Hematopoietic multipotent progenitor cell treated with erythropoietin and hydrocortisone succinate and interleukin-3 and kit ligand, for 15 days (in vitro differentiated cells): ENCODE measurements at regions not wholly inside any gene's neighbourhood (a gene's known extent, or its start where the extent isn't known, plus 50 kb on each side); places are given as distances from the start of the nearest gene placed in this dataset.

ENCODE experiments used
- DNase-seq: peaks from one replicate; pipeline ENCODE4 v3.0.0-alpha.2; 2015; ENCODE audit warnings: low spot score

DNA sequence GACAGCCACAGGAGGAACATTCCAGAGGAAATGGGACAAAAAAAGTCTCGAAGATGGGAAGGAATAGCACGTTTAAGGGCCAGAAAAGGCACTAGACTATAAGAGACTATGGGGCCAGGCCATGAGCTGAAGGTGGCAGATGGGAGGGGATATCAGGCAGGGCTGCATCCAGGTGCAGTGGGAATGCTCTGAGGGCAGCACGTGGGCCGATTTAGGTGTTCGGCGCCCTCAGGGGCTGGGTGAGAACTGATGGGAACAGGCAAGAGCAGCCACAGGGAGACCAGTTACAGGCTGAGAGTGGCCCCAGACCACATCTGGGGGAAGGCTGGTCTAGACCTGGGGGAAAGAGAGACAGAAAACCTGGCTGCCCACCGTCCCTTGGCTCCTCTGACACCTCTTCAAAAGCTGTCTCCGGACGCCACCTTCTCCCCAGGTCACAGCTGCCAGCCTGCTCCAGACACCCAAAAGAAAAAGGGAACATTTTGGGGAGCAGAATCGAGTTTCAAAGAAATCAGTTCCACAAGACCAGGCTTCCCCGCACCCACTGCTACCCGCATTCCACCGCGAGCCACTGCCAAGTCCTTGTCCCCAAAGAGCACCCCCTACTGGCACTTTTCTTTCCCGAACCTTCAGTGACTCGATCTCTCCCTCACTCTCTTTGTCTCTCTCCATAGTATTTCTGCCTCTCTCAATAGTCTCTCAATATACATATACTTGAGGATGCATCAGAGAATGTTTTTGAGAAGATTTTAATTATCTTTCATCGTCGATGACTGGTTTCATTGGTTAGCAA lies 190.1 kb upstream of the AGAP1 start:
- DNase-seq = no peak

DNA sequence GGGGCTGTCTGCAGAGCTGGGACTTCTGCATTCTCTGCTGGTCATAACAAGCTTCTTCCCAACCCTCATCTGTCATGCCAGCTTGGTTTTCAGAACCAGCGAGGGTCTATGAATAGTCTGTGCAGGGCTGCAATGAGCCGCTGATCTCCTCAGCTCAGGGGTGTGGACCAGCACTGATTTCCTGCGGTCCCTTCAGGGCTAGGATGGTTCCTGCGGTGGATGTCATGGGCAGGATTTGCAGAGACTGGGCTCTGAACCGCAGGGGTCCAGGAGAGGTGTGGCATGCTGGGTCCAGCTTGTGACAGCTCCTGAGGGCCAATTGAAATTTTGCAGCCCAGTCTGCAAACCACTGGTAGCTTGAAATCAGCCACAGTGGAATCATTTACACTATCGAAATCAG lies 188.2 kb upstream of the AGAP1 start:
- DNase-seq = no peak

GRCh38 chr2:235311044-235311443 lies 182.8 kb upstream of the AGAP1 start:
- no peak for DNase-seq

GRCh38 chr2:235312571-235312970 lies 181.3 kb upstream of the AGAP1 start:
- DNase-seq = no peak

- DNase-seq = no peak
Observed at GRCh38 chr2:235314371-235314930, 179.4 kb upstream of the AGAP1 start.

DNA sequence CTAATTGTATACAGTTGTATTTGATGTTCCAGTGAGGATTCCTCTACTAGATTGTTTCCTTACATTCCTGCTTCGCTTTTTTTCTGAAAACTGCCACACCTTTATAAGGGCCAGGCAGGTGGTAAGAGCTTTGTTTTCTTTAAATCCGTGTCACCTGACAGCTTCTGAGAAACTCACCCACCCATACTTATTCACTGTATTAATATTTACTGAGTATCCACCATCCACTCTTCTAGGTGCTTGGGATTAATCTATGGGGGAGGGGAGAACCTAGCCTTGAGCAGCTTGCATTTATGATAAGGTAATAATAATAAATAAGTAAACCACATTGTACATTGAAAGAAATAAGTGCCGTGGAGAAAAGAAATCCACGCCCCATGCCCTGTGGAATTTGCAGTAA lies 174.7 kb upstream of the AGAP1 start:
- no peak for DNase-seq

DNA sequence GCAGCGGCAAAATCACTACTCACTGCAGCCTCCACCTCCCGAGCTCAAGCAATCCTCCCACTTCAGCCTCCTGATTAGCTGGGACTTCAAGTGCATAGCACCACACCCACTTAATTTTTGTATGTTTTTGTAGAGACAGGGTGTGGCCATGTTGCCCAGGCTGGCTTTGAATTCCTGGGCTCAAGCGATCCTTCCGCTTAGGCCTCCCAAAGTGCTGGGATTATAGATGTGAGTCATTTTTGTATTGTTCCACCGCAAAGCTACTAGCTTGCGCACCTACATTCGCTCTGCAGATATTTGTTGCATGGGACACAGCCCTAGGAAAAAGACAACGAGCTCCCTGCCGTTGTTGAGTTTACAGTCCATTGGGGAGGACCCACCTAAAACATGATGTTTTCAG lies 173.5 kb upstream of the AGAP1 start:
- no peak for DNase-seq

DNA sequence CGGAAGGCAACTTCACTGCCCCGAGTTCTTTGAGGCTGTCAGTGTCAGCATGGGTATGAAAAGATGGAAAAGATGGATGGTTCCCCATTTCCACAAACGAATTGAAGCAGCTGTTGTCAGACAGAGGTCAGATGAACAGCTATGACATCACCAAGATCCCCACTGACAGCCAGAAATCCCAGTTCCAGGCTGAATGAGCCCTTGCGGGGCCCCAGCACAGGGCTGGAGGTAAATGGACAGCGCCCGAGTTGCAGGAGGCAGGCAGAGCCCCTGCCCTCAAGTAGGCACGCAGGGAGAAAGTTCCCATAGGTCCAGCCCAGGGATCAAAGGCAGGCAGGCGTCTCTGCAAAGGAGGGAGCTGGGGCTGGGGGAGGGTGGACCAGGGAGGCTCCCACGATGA lies 169.5 kb upstream of the AGAP1 start:
- no peak for DNase-seq

DNA sequence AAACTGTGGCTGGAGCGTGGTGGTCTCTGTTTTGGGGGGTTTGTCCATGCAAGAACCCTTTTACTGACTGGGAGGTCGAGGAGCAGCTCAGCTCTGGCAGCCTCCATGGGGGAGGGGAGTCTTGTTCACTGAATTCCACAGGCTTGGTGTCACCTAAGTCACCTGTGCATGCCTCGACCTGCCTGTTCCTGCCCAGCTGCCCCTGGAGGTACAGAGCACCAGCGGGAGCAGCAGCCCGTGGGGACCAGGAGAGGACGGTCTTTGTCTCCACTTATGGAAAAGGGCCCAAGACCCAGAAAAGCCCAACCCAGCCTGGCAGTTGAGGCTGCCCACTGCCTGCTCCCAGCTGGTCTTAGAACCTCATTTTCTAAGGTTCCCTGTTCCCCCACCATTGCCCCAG lies 168.7 kb upstream of the AGAP1 start:
- no peak for DNase-seq

DNA sequence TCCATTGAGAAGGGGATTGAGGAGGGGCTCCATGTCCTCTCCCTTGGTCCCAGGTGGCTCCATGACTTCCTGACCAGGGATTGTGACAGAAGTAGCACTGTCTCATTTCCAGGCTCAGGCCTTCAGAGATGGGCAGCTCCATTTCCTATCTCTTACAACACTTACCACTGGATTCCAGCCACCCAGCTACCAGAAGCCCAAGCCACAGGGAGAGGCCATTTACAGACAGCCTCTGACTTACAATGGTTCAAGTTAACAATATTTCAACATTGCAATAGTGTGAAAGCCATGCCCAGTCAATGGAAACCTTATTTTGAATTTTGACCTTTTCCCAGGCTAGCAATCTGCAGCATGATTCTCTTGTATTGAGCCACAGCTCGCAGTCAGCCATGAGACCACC lies 164.9 kb upstream of the AGAP1 start:
- no peak for DNase-seq

DNA sequence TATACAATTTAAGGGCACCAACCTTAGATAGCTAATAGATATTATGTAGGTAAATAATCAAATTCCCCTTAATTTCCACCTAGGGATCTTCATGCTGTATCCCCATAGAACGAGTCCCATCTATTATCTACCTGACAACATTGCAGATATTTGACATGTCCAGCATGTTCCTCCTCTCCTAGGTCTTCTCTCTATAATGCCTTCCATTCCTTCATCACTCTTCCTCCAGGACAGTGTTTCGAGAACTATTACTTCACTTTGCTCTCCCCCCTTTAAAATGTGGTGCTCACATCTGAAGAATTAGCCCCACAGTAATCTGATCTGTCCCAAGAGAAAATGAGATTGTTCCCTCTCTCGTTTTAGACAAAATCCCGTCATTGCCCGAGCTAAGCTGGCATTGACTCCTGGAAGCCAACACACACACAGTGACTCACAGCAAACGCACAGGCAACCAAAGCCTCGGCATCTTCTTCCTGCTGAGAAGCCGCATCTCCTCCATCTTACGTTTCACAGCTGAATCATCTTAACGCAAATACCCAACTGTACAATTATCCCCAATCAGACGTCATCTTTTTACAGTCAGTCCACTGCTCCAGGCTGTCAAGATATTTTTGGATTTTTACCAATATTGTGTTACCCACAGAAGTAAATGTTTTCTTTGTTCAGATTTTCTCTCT lies 162.9 kb upstream of the AGAP1 start:
- DNase-seq = no peak

GRCh38 chr2:235332240-235332890 lies 161.5 kb upstream of the AGAP1 start:
- no peak for DNase-seq

GRCh38 chr2:235333076-235333475 lies 160.8 kb upstream of the AGAP1 start:
- no peak for DNase-seq

DNA sequence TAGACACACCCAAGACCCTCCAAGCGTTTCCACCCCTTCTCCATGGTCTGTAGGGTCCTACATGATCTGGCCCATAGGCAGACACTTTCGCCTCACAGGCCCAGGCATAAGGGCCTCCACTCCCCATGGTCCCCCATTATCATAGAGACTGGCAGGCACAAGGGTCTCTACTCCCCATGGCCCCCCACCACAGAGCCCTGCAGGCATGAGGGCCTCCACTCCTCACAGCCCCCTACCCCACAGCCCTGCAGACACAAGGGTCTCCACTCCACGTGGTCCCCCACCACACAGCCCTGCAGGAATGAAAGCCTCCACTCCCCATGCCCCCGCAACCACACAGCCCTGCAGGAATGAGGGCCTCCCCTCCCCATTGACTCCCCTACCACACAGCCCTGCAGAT lies 159.7 kb upstream of the AGAP1 start:
- no peak for DNase-seq

- no peak for DNase-seq
Observed at GRCh38 chr2:235343156-235343774, 150.6 kb upstream of the AGAP1 start.

DNA sequence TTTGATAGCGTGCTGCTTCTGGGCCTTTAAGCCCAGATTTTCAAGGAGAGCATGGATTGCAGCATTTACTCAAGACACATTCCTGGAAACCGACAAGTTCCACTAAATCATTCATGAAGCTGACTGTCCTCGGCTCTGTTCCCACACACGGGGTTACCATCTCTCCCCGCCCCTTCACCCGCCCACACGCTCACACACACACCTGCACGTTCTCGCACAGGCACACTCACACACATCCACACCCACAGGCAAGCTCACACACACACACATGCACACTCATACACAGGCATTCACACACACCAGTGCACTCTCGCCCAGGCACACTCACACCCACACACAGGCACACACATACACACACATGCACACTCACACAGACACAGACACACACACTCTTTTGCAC lies 150.0 kb upstream of the AGAP1 start:
- no peak for DNase-seq

DNA sequence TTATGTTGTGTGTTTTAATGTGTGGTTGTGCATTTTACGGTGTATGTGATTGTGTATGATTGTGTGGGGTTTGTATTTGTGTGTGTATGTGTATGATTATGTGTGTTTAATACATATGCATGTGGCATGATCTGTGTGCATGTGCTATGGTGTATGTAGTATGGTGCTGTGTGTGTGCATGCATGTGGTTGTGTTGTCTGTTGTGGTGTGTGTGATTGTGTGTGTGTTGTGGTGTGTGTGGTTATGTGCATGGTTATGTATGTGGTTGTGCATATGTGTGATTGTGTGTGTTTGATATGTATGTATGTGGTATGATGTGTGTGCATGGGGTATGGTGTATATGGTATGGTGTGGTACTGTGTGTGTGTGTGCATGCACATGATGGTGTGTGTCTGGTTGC lies 148.1 kb upstream of the AGAP1 start:
- no peak for DNase-seq

DNA sequence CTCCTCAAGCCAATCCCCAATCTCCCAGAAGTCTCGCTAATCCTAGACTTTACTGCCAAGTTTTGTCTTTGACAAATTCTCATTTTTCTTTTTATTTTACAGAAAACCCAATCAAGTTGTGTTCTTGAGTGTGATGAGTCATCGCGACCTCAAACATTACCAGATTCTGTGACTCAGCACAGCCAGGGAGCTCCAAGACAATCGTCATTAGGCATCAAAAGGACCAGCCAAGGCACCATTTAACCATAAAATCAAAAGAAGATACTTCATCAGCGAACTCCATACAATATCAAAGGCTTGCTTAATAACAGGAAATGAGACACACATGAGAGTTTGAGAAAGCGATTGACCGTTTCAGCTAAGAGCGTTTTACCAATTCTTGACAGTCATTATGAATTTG lies 146.2 kb upstream of the AGAP1 start:
- no peak for DNase-seq

DNA sequence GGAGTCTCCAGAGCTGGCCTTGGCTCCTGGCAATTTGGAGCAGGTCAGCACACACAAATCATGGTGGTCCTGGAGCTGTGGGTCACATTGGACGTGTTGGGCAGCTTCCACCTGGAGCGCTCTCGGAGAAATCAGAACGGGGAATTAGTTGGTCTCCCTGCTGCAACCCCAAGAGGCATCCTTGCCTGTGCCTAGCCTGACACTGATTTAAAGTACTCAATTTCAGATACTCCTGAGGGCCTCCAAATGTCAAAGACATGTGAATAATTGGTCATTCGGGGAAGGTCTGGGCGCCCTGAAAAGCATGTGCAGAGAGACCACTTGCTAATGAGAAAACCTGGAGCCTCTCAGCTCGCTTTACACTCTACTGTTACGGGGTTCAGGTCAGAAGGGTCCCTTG lies 145.5 kb upstream of the AGAP1 start:
- DNase-seq = no peak

DNA sequence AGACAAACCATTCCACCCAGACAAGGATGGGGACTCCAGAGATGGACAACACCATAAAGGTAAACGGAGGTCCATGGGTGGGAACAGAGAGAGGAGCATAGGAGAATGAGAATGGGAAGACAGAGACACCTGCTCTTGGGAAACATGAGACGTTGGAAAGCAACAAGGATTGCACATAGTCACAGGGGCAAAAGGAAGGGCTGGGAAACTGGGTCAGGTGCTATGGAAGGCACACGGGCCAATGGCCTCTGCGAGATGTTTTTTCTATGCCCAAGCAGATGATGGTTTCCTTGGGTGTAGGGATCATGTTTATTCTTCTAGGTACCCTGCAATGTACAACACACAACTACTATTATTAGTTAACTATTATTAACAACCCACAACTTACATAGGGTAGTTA lies 143.6 kb upstream of the AGAP1 start:
- DNase-seq = no peak

DNA sequence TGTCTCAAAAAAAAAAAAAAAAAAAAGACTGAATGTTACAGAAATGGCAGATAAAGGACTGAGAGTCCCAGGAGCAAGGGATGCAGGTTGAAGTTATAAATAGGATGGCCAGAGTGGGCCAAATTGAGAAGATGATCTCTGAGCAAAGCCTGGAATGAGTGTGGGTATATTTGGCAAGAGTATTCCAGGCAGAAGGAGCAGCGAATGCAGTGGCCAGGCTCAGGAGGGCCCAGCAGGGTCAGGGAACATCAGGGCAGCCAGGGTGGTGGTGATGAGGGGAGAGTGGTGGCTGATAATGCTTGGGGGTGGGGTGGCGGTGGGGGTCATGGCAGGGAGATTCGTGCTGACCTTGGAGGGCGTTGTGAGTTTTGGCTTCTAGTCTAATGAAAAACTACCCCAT lies 141.3 kb upstream of the AGAP1 start:
- no peak for DNase-seq

DNA sequence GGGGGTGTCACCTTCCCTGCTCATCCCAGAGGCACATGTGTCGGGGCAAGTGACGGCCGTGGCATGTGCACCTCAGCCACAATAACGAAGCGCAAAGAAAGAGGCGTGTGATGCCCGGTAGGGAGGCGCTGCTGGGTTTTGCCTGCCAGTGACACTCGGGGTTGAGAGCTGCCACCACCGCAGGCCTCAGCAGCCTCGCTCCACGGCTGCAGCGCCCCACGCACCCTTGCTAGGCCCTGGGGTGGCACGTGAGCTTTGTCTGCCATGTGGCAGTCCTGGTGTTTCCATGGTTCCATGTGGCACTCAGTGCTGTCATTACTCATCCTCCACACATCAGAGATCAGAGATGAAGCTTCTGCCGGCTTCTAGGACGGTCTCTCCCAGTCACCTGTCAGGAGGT lies 136.0 kb upstream of the AGAP1 start:
- no peak for DNase-seq
